HepG2 (cell line): ENCODE measurements at regions not wholly inside any gene's neighbourhood (a gene's known extent, or its start where the extent isn't known, plus 50 kb on each side); places are given as distances from the start of the nearest gene placed in this dataset.

Experiments
- ARNT ChIP-seq: fragments of 450-650 bp; IDR thresholded peaks from 2 replicates; pipeline ENCODE4 v1.6.1; 2017
- ARNTL ChIP-seq: sonication (generic); formaldehyde crosslinking; IDR thresholded peaks from 2 replicates; pipeline ENCODE4 v1.4.0; 2020; ENCODE audit warnings: mild to moderate bottlenecking, missing genetic modification reagents
- CBX5 ChIP-seq: sonication (generic); formaldehyde crosslinking; IDR thresholded peaks from 2 replicates; pipeline ENCODE4 v1.4.0; 2020; ENCODE audit warnings: missing genetic modification reagents, borderline replicate concordance
- CREB3 ChIP-seq: sonication (generic); formaldehyde crosslinking; IDR thresholded peaks from 2 replicates; pipeline ENCODE4 v1.5.0; 2020; ENCODE audit warnings: missing genetic modification reagents
- GATAD2A ChIP-seq: IDR thresholded peaks from 2 replicates; pipeline ENCODE4 v1.6.1; 2016
- HIVEP1 ChIP-seq: sonication (generic); formaldehyde crosslinking; IDR thresholded peaks from 2 replicates; pipeline ENCODE4 v1.4.0; 2020; ENCODE audit warnings: mild to moderate bottlenecking, missing genetic modification reagents
- MAFK ChIP-seq, 2 experiments: IDR thresholded peaks in 1 of 2; conservative IDR thresholded peaks in 1 of 2; 2 replicates each; pipeline ENCODE4 v1.6.1; 2011; ENCODE audit warnings: improper control_type of control experiment in 2 of 2, low read length in 2 of 2
- MIER2 ChIP-seq: IDR thresholded peaks from 2 replicates; pipeline ENCODE4 v1.6.1; 2016; ENCODE audit warnings: missing biosample characterization, missing genetic modification reagents
- PLRG1 ChIP-seq: fragments of 450-650 bp; conservative IDR thresholded peaks from 2 replicates; pipeline ENCODE4 v1.6.1; 2016
- POGZ ChIP-seq: sonication (generic); formaldehyde crosslinking; IDR thresholded peaks from 2 replicates; pipeline ENCODE4 v1.4.0; 2020; ENCODE audit warnings: mild to moderate bottlenecking, missing genetic modification reagents
- POLR2G ChIP-seq: fragments of 200-400 bp; formaldehyde crosslinking; IDR thresholded peaks from 2 replicates; pipeline ENCODE4 v1.6.1; 2018; ENCODE audit warnings: mild to moderate bottlenecking, low read depth, low read length, moderate library complexity
- RBM22 ChIP-seq: fragments of 200-400 bp; formaldehyde crosslinking; optimal IDR thresholded peaks from 2 replicates; pipeline ENCODE3; 2017; ENCODE audit warnings: mild to moderate bottlenecking, low read length, moderate library complexity
- YEATS2 ChIP-seq: sonication (generic); formaldehyde crosslinking; IDR thresholded peaks from 2 replicates; pipeline ENCODE4 v1.4.0; 2020; ENCODE audit warnings: missing genetic modification reagents, borderline replicate concordance
- ZFP37 ChIP-seq: sonication (generic); formaldehyde crosslinking; IDR thresholded peaks from 2 replicates; pipeline ENCODE4 v1.4.0; 2020; ENCODE audit warnings: missing genetic modification reagents, borderline replicate concordance
- ZMYM3 ChIP-seq: sonication (generic); formaldehyde crosslinking; IDR thresholded peaks from 2 replicates; pipeline ENCODE4 v1.5.1; 2020; ENCODE audit warnings: mild to moderate bottlenecking, missing genetic modification reagents
- ZNF224 ChIP-seq: sonication (generic); formaldehyde crosslinking; IDR thresholded peaks from 2 replicates; pipeline ENCODE4 v1.5.0; 2020; ENCODE audit warnings: mild to moderate bottlenecking, missing genetic modification reagents
- ZNF264 ChIP-seq: sonication (generic); formaldehyde crosslinking; IDR thresholded peaks from 2 replicates; pipeline ENCODE4 v1.4.0; 2020; ENCODE audit warnings: missing genetic modification reagents
- ZNF562 ChIP-seq: sonication (generic); formaldehyde crosslinking; IDR thresholded peaks from 2 replicates; pipeline ENCODE4 v1.8.0; 2022; ENCODE audit warnings: missing genetic modification reagents, borderline replicate concordance
- TF ChIP-seq, protein P1 (sequence below): IDR thresholded peaks from 2 replicates; pipeline ENCODE4 v1.6.1; 2018; ENCODE audit warnings: missing genetic modification reagents, mild to moderate bottlenecking, missing compliant biosample characterization
- TF ChIP-seq, protein P2 (sequence below): sonication (generic); formaldehyde crosslinking; IDR thresholded peaks from 2 replicates; pipeline ENCODE4 v1.9.0; 2022; ENCODE audit warnings: missing genetic modification reagents, mild to moderate bottlenecking, borderline replicate concordance

DNA sequence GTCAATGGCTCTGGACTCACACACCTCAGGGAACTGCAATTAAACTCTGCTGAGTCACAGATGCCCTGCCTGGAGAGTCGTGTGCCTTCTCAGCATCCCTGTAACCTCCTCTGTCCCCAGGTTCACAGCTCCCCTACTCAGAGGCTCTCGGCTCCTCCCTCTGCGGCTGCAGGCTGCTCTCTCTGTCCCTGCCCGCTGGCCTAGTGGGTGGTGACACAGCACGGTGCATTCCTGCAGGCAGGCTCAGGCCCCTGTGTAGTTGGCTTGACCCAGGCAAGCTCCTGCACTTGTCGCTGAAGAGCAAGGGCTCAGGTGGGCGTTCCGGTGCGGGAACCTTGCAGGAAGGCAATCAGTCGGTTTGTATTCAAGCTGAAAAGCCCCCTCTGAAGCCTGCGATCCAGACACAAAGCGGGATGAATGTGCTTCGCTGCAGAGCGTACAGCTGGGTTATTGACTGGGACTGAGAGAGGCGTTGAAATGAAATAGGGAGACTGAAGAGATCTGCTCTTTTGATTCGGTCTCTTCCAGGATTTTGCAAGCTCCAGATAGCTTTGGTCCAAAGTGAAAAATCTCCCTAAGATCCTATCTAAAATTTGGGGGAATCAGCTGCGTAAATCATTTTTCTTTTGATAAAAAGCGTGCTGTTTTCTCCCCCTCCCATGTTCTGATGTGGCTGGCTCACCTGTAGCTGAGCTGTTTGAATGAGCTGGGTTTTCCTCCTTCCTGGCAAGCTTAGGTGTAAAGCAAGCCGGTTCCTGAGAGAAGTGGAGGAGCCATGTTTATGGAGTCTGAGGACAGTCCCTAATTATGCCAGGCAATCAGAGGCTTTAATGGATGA, 208.7 kb upstream of the PHYHIPL start (continued):
- TF ChIP-seq CBX5 (peak; percentile 77; the same call in 1 of the 2 replicates), MIER2 (CRISPR knock-in tag) (0 out of 2 replicates have a peak, but pooled peaks have one; percentile 53), RBM22 (no peak), ZNF562 (CRISPR knock-in tag) (no peak), PLRG1 (no peak), CREB3 (CRISPR knock-in tag) (no peak), ZNF224 (CRISPR knock-in tag) (no peak), YEATS2 (CRISPR knock-in tag) (no peak), HIVEP1 (no peak), MAFK (conservative IDR thresholded peaks at IDR 0.05 in 1 of 2, IDR thresholded peaks at IDR 0.05 in 1 of 2; ENCODE audit: low read length in 2 of 2) (peak; percentile 72 to 78), ARNT (no peak), POLR2G (peak; percentile 96), ZNF264 (no peak), GATAD2A (CRISPR knock-in tag) (peak; percentile 89), ZMYM3 (CRISPR knock-in tag) (peak; percentile 96), ARNTL (CRISPR knock-in tag) (peak; percentile 52; the same call in 1 of the 2 replicates), POGZ (CRISPR knock-in tag) (peak; percentile 96), ZFP37 (CRISPR knock-in tag) (no peak)
- TF ChIP-seq, protein P1, sequence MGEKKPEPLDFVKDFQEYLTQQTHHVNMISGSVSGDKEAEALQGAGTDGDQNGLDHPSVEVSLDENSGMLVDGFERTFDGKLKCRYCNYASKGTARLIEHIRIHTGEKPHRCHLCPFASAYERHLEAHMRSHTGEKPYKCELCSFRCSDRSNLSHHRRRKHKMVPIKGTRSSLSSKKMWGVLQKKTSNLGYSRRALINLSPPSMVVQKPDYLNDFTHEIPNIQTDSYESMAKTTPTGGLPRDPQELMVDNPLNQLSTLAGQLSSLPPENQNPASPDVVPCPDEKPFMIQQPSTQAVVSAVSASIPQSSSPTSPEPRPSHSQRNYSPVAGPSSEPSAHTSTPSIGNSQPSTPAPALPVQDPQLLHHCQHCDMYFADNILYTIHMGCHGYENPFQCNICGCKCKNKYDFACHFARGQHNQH (CRISPR knock-in tag): peak; percentile 69; the same call in 1 of the 2 replicates
- TF ChIP-seq, protein P2, sequence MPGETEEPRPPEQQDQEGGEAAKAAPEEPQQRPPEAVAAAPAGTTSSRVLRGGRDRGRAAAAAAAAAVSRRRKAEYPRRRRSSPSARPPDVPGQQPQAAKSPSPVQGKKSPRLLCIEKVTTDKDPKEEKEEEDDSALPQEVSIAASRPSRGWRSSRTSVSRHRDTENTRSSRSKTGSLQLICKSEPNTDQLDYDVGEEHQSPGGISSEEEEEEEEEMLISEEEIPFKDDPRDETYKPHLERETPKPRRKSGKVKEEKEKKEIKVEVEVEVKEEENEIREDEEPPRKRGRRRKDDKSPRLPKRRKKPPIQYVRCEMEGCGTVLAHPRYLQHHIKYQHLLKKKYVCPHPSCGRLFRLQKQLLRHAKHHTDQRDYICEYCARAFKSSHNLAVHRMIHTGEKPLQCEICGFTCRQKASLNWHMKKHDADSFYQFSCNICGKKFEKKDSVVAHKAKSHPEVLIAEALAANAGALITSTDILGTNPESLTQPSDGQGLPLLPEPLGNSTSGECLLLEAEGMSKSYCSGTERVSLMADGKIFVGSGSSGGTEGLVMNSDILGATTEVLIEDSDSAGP (CRISPR knock-in tag): peak; percentile 88
